Liver (tissue), 8 donors: ENCODE measurements at regions not wholly inside any gene's neighbourhood (a gene's known extent, or its start where the extent isn't known, plus 50 kb on each side); places are given as distances from the start of the nearest gene placed in this dataset.

Source experiments
- DNase-seq: peaks from one replicate; pipeline ENCODE4 v3.0.0-alpha.2; 2017; ENCODE audit warnings: low spot score
- H3K27ac ChIP-seq, 2 donors: one replicate each; pipeline ENCODE4 v1.7.0; 2013; ENCODE audit warnings: inconsistent platforms in 2 of 2, low read length in 2 of 2, control low read depth in 1 of 2, low read depth in 1 of 2, mild to moderate bottlenecking in 1 of 2
- H3K27me3 ChIP-seq, 4 donors: one replicate each; pipeline versions ENCODE4 v1.6.1 to v1.7.0; 2013; ENCODE audit warnings: low read length in 3 of 4, inconsistent platforms in 1 of 4, mild to moderate bottlenecking in 1 of 4, moderate library complexity in 1 of 4; ENCODE audit not compliant: control insufficient read depth in 4 of 4, insufficient read depth in 4 of 4
- H3K36me3 ChIP-seq, 4 donors: one replicate each; pipeline versions ENCODE4 v1.6.1 to v1.7.0; 2013; ENCODE audit warnings: low read length in 3 of 4, mild to moderate bottlenecking in 3 of 4, low read depth in 1 of 4, moderate library complexity in 1 of 4; ENCODE audit not compliant: control insufficient read depth in 4 of 4, insufficient read depth in 3 of 4
- H3K4me1 ChIP-seq, 4 donors: one replicate each; pipeline versions ENCODE4 v1.6.1 to v1.7.0; 2013; ENCODE audit warnings: low read length in 3 of 4, mild to moderate bottlenecking in 3 of 4, moderate library complexity in 1 of 4; ENCODE audit not compliant: control insufficient read depth in 4 of 4, insufficient read depth in 4 of 4
- H3K4me3 ChIP-seq, 3 donors: one replicate each; pipeline versions ENCODE4 v1.6.1 to v1.7.0; 2013; ENCODE audit warnings: low read length in 3 of 3, control low read depth in 1 of 3, low read depth in 1 of 3, mild to moderate bottlenecking in 1 of 3
- H3K9ac ChIP-seq, 2 donors: one replicate each; pipeline ENCODE4 v1.7.0; 2013; ENCODE audit warnings: low read length in 2 of 2, mild to moderate bottlenecking in 2 of 2, moderate library complexity in 2 of 2, control low read depth in 1 of 2, low read depth in 1 of 2
- H3K9me3 ChIP-seq, 4 donors: one replicate each; pipeline versions ENCODE4 v1.6.1 to v1.7.0; 2013; ENCODE audit warnings: low read length in 3 of 4; ENCODE audit not compliant: control insufficient read depth in 4 of 4
- ATF3 ChIP-seq: IDR thresholded peaks from 2 replicates; pipeline ENCODE4 v1.6.1; 2016; ENCODE audit warnings: antibody characterized with exemption
- CTCF ChIP-seq: fragments of 150-350 bp; IDR thresholded peaks from 2 replicates; pipeline ENCODE4 v1.5.1; 2017; ENCODE audit warnings: improper control_type of control experiment, low read depth, low read length; ENCODE audit not compliant: missing input control
- EGR1 ChIP-seq, 2 donors: IDR thresholded peaks; 2 replicates each; pipeline ENCODE4 v1.6.1; 2016 to 2018; ENCODE audit warnings: antibody characterized with exemption in 2 of 2, low read depth in 2 of 2
- FOXA1 ChIP-seq: IDR thresholded peaks from 2 replicates; pipeline ENCODE4 v1.6.1; 2016; ENCODE audit warnings: antibody characterized with exemption
- GABPA ChIP-seq, 2 donors: IDR thresholded peaks in 1 of 2; conservative IDR thresholded peaks in 1 of 2; 2 replicates each; pipeline ENCODE4 v1.6.1; 2016; ENCODE audit warnings: antibody characterized with exemption in 2 of 2, mild to moderate bottlenecking in 1 of 2, moderate library complexity in 1 of 2
- JUND ChIP-seq, 2 donors: IDR thresholded peaks; 2 replicates each; pipeline ENCODE4 v1.6.1; 2016; ENCODE audit warnings: antibody characterized with exemption in 2 of 2
- MAX ChIP-seq: IDR thresholded peaks from 2 replicates; pipeline ENCODE4 v1.6.1; 2016; ENCODE audit warnings: antibody characterized with exemption
- NR2F2 ChIP-seq: IDR thresholded peaks from 2 replicates; pipeline ENCODE4 v1.6.1; 2016; ENCODE audit warnings: antibody characterized with exemption
- REST ChIP-seq: IDR thresholded peaks from 2 replicates; pipeline ENCODE4 v1.6.1; 2016; ENCODE audit warnings: antibody characterized with exemption, mild to moderate bottlenecking
- RXRA ChIP-seq, 2 donors: IDR thresholded peaks; 2 replicates each; pipeline ENCODE4 v1.6.1; 2017 to 2018; ENCODE audit warnings: antibody characterized with exemption in 2 of 2, mild to moderate bottlenecking in 1 of 2
- SP1 ChIP-seq: IDR thresholded peaks from 2 replicates; pipeline ENCODE4 v1.6.1; 2018; ENCODE audit warnings: antibody characterized with exemption, mild to moderate bottlenecking
- YY1 ChIP-seq: IDR thresholded peaks from 2 replicates; pipeline ENCODE4 v1.6.1; 2016; ENCODE audit warnings: antibody characterized with exemption, mild to moderate bottlenecking
- ZBTB33 ChIP-seq: IDR thresholded peaks from 2 replicates; pipeline ENCODE4 v1.6.1; 2016; ENCODE audit warnings: antibody characterized with exemption
- WGBS: extraction: QIAGEN DNeasy Blood & Tissue Kit; methylation state at CpG from one replicate; pipeline ENCODE4 v1.1.7; 2013; 5-methylcytosine and 5-hydroxymethylcytosine counted together
- donor health status: healthy.
- donor health status: healthy.
- donor health status: healthy.
- donor health status: healthy.
- donor health status: healthy.

GRCh38 chr7:19970514-19970913 is 197.1 kb upstream of the TMEM196 start (continued):
- no peak for TF ChIP-seq CTCF
- no peak for TF ChIP-seq FOXA1

GRCh38 chr7:19969859-19970493 is 196.6 kb upstream of the TMEM196 start:
- DNase-seq, result no peak
- Histone ChIP-seq H3K4me3 (no peak overlapping the region), H3K9me3 (no peaks in the 10 kb centered on the region), H3K4me1 (peaks cover 0 to 2% (median 0%) of the 10 kb centered on the region in 4 donors), H3K9ac (no peak overlapping the region), H3K27me3 (no peaks in the 10 kb centered on the region), H3K36me3 (no peaks in the 10 kb centered on the region), H3K27ac (no peak overlapping the region)
- WGBS, result 16% methylated on average over 4 of the region's 4 CpGs
- TF ChIP-seq JUND (IDR thresholded peaks at IDR 0.05), result no peak
- no peak for TF ChIP-seq MAX
- TF ChIP-seq FOXA1, result no peak
- no peak for TF ChIP-seq RXRA (IDR thresholded peaks at IDR 0.05)
- no peak for TF ChIP-seq YY1
- TF ChIP-seq EGR1 (IDR thresholded peaks at IDR 0.05; ENCODE audit: low read depth in 2 of 2), result no peak
- no peak for TF ChIP-seq ATF3
- TF ChIP-seq REST, result no peak
- TF ChIP-seq GABPA (IDR thresholded peaks at IDR 0.05 in 1 of 2, conservative IDR thresholded peaks at IDR 0.05 in 1 of 2), result no peak

GRCh38 chr7:19964246-19964645 is 190.8 kb upstream of the TMEM196 start:
- no peak overlapping the region for H3K27ac ChIP-seq
- TF ChIP-seq ZBTB33 (no peak), SP1 (no peak), MAX (no peak), NR2F2 (no peak), CTCF (no peak), EGR1 (IDR thresholded peaks at IDR 0.05; ENCODE audit: low read depth in 2 of 2) (no peak), FOXA1 (no peak)
- no peak overlapping the region for H3K9ac ChIP-seq
- no peaks in the 10 kb centered on the region for H3K9me3 ChIP-seq
- WGBS, result 64% methylated on average over 2 of the region's 2 CpGs
- no peaks in the 10 kb centered on the region for H3K36me3 ChIP-seq
- no peaks in the 10 kb centered on the region for H3K27me3 ChIP-seq
- no peak overlapping the region for H3K4me3 ChIP-seq
- no peak for DNase-seq
- H3K4me1 ChIP-seq, result no peaks in the 10 kb centered on the region
